ENCODE measurements at regions not wholly inside any gene's neighbourhood (a gene's known extent, or its start where the extent isn't known, plus 50 kb on each side); places are given as distances from the start of the nearest gene placed in this dataset.

- no peak for DNase-seq (ENCODE audit: low spot score)
- H3K4me1 Mint-ChIP-seq (ENCODE audit: unreplicated experiment): peaks cover 17% of the 10 kb centered on the region
- H3K36me3 Mint-ChIP-seq (ENCODE audit: low read depth, unreplicated experiment): no peaks in the 10 kb centered on the region
- no peaks in the 10 kb centered on the region for H3K9me3 Mint-ChIP-seq (ENCODE audit: unreplicated experiment)
- no peak overlapping the region for H3K4me3 Mint-ChIP-seq (ENCODE audit: unreplicated experiment)
- no peak overlapping the region for H3K27ac Mint-ChIP-seq (ENCODE audit: unreplicated experiment)
- no peak for TF ChIP-seq CTCF (IDR thresholded peaks at IDR 0.05; ENCODE audit: unreplicated experiment)
- peaks cover 5% of the 10 kb centered on the region for H3K27me3 Mint-ChIP-seq (ENCODE audit: unreplicated experiment)
These were observed 203.1 kb downstream of the MINAR1 start for GRCh38 chr15:79635149-79635771.

- peaks cover 17% of the 10 kb centered on the region for H3K4me1 Mint-ChIP-seq (ENCODE audit: unreplicated experiment)
- H3K36me3 Mint-ChIP-seq (ENCODE audit: low read depth, unreplicated experiment): no peaks in the 10 kb centered on the region
- no peak overlapping the region for H3K4me3 Mint-ChIP-seq (ENCODE audit: unreplicated experiment)
- TF ChIP-seq CTCF (IDR thresholded peaks at IDR 0.05; ENCODE audit: unreplicated experiment): no peak
- H3K9me3 Mint-ChIP-seq (ENCODE audit: unreplicated experiment): no peaks in the 10 kb centered on the region
- DNase-seq (ENCODE audit: low spot score): no peak
- H3K27me3 Mint-ChIP-seq (ENCODE audit: unreplicated experiment): peaks cover 5% of the 10 kb centered on the region
- H3K27ac Mint-ChIP-seq (ENCODE audit: unreplicated experiment): no peak overlapping the region
These were observed 203.9 kb downstream of the MINAR1 start for GRCh38 chr15:79635897-79636561.

GRCh38 chr15:79640206-79640605 lies 208.1 kb downstream of the MINAR1 start:
- H3K27me3 Mint-ChIP-seq (ENCODE audit: unreplicated experiment): peaks cover 5% of the 10 kb centered on the region
- no peaks in the 10 kb centered on the region for H3K36me3 Mint-ChIP-seq (ENCODE audit: low read depth, unreplicated experiment)
- peaks cover 12% of the 10 kb centered on the region for H3K4me1 Mint-ChIP-seq (ENCODE audit: unreplicated experiment)
- no peak overlapping the region for H3K27ac Mint-ChIP-seq (ENCODE audit: unreplicated experiment)
- no peak for TF ChIP-seq CTCF (IDR thresholded peaks at IDR 0.05; ENCODE audit: unreplicated experiment)
- no peaks in the 10 kb centered on the region for H3K9me3 Mint-ChIP-seq (ENCODE audit: unreplicated experiment)
- no peak overlapping the region for H3K4me3 Mint-ChIP-seq (ENCODE audit: unreplicated experiment)
- DNase-seq (ENCODE audit: low spot score): no peak

- Mint-ChIP-seq H3K9me3 (ENCODE audit: unreplicated experiment) (no peaks in the 10 kb centered on the region), H3K4me3 (ENCODE audit: unreplicated experiment) (no peak overlapping the region), H3K27me3 (ENCODE audit: unreplicated experiment) (peaks cover 5% of the 10 kb centered on the region), H3K27ac (ENCODE audit: unreplicated experiment) (no peak overlapping the region), H3K4me1 (ENCODE audit: unreplicated experiment) (peaks cover 6% of the 10 kb centered on the region), H3K36me3 (ENCODE audit: low read depth, unreplicated experiment) (no peaks in the 10 kb centered on the region)
- no peak for DNase-seq (ENCODE audit: low spot score)
- no peak for TF ChIP-seq CTCF (IDR thresholded peaks at IDR 0.05; ENCODE audit: unreplicated experiment)
These were observed 209.7 kb downstream of the MINAR1 start for GRCh38 chr15:79641841-79642240.

GRCh38 chr15:79643393-79643792 lies 211.3 kb downstream of the MINAR1 start:
- Mint-ChIP-seq H3K36me3 (ENCODE audit: low read depth, unreplicated experiment) (no peaks in the 10 kb centered on the region), H3K9me3 (ENCODE audit: unreplicated experiment) (no peaks in the 10 kb centered on the region), H3K4me1 (ENCODE audit: unreplicated experiment) (no peaks in the 10 kb centered on the region), H3K27me3 (ENCODE audit: unreplicated experiment) (no peaks in the 10 kb centered on the region), H3K27ac (ENCODE audit: unreplicated experiment) (no peak overlapping the region), H3K4me3 (ENCODE audit: unreplicated experiment) (no peak overlapping the region)
- no peak for DNase-seq (ENCODE audit: low spot score)
- no peak for TF ChIP-seq CTCF (IDR thresholded peaks at IDR 0.05; ENCODE audit: unreplicated experiment)

All from endothelial cell (in vitro differentiated cells).